ENCODE measurements at regions not wholly inside any gene's neighbourhood (a gene's known extent, or its start where the extent isn't known, plus 50 kb on each side); places are given as distances from the start of the nearest gene placed in this dataset.

GRCh38 chr11:101354801-101355200, 225.2 kb upstream of the PGR start:
- no peak for TF ChIP-seq FOXJ2 (tag; IDR thresholded peaks at IDR 0.05)
- no peak for TF ChIP-seq FOXK2 (conservative IDR thresholded peaks at IDR 0.05 in 1 of 2, IDR thresholded peaks at IDR 0.05 in 1 of 2; ENCODE audit: low read depth in 2 of 2)
- TF ChIP-seq POLR2A (conservative IDR thresholded peaks at IDR 0.05) = no peak
